ENCODE measurements at regions not wholly inside any gene's neighbourhood (a gene's known extent, or its start where the extent isn't known, plus 50 kb on each side); places are given as distances from the start of the nearest gene placed in this dataset.

GRCh38 chr4:52298444-52298843, 247.3 kb downstream of the SPATA18 start (continued):
- TF ChIP-seq ZBTB7A (IDR thresholded peaks at IDR 0.05; ENCODE audit: borderline replicate concordance, control insufficient read depth, low read depth, low read length) = no peak
- no peak for TF ChIP-seq ZFPM2 (CRISPR knock-in tag; IDR thresholded peaks at IDR 0.05)
- TF ChIP-seq SMARCE1 (IDR thresholded peaks at IDR 0.05) = no peak
- TF ChIP-seq USF2 (CRISPR knock-in tag; IDR thresholded peaks at IDR 0.05) = no peak
- TF ChIP-seq ZNF551 (CRISPR knock-in tag; IDR thresholded peaks at IDR 0.05) = no peak

GRCh38 chr4:52299120-52299519, 248.0 kb downstream of the SPATA18 start:
- H2AFZ ChIP-seq (ENCODE audit: low read depth, low read length) = no peak overlapping the region
- no peaks in the 10 kb centered on the region for H3K9me1 ChIP-seq (ENCODE audit: control insufficient read depth, insufficient read depth, low read length)
- ChIA-PET POLR2A (no interaction called here), CTCF (ENCODE audit: low intra/inter-chr PET ratio) (no interaction called here)
- H3K79me2 ChIP-seq (ENCODE audit: control insufficient read depth, insufficient read depth, low read length) = no peaks in the 10 kb centered on the region
- H3K4me3 ChIP-seq = no peak overlapping the region
- H4K20me1 ChIP-seq (replicated peaks; ENCODE audit: control insufficient read depth, insufficient read depth, low read length) = no peaks in the 10 kb centered on the region
- no peak for ATAC-seq
- H3K27me3 ChIP-seq (ENCODE audit: control insufficient read depth in 2 of 2, insufficient read depth in 2 of 2, low read length in 2 of 2) = no peaks in the 10 kb centered on the region; a peak in 2 of 5 replicates
- WGBS (ENCODE audit: insufficient coverage, low coverage, missing lambda C conversion rate) = 1% methylated on average over 7 of the region's 7 CpGs
- no TSS peak for BruUV-seq (replicated peaks)
- TF ChIP-seq E2F3 (CRISPR knock-in tag; IDR thresholded peaks at IDR 0.05) = no peak
- no peak for TF ChIP-seq UBTF (IDR thresholded peaks at IDR 0.05; ENCODE audit: borderline replicate concordance in 1 of 2, low read depth in 2 of 2, low read length in 2 of 2)
- H3K9me3 ChIP-seq (replicated peaks; ENCODE audit: control insufficient read depth, insufficient read depth, low read depth, low read length) = no peaks in the 10 kb centered on the region
- intact Hi-C loops (cut with micrococcal nuclease) = no loop called here
- in situ Hi-C loops (cut with MboI) = no loop called here
- no peak overlapping the region for H3K4me2 ChIP-seq (ENCODE audit: insufficient read depth, low read length)
- no peaks in the 10 kb centered on the region for H3K4me1 ChIP-seq (replicated peaks in 1 of 2; ENCODE audit: control insufficient read depth in 2 of 2, insufficient read depth in 2 of 2, low read length in 2 of 2)
- no peaks in the 10 kb centered on the region for H3K36me3 ChIP-seq (ENCODE audit: control insufficient read depth, insufficient read depth, low read length)
- no peak for DNase-seq (ENCODE audit: extremely low read depth in 1 of 4, low spot score in 3 of 4)
- no peak overlapping the region for H3K9ac ChIP-seq (ENCODE audit: insufficient read depth in 1 of 2, low read depth in 2 of 2, low read length in 2 of 2)
- H3K27ac ChIP-seq (ENCODE audit: extremely low read depth, low read depth, low read length) = no peak overlapping the region
- no peak for FAIRE-seq
